ENCODE measurements at regions not wholly inside any gene's neighbourhood (a gene's known extent, or its start where the extent isn't known, plus 50 kb on each side); places are given as distances from the start of the nearest gene placed in this dataset.

DNA sequence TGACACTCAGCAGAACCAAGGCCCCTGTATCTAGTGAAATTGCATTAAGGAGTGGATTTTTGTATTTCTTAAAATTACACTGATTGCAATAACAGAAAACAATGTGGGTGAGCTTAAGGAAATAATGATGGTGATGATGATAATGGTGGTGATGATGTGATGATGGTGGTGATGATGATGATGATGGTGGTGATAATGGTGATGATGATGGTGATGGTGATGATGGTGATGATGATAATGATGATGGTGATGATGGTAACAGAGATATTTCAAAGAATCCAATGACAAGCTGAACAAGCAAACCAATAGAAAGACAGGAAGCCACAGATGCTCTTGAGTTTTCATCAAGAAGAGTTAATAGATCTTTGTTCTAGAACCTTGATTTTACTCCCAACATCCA is 630.7 kb upstream of the AUTS2 start:
- H3K27me3 ChIP-seq (replicated peaks; ENCODE audit: insufficient read depth): no peaks in the 10 kb centered on the region
- ATAC-seq (ENCODE audit: insufficient number of reproducible peaks, low FRiP score, low read depth) (no peak), DNase-seq (ENCODE audit: low spot score) (no peak)
- no peaks in the 10 kb centered on the region for H3K4me1 ChIP-seq (ENCODE audit: control insufficient read depth in 1 of 2, low read depth in 2 of 2)
- TF ChIP-seq, protein P1, sequence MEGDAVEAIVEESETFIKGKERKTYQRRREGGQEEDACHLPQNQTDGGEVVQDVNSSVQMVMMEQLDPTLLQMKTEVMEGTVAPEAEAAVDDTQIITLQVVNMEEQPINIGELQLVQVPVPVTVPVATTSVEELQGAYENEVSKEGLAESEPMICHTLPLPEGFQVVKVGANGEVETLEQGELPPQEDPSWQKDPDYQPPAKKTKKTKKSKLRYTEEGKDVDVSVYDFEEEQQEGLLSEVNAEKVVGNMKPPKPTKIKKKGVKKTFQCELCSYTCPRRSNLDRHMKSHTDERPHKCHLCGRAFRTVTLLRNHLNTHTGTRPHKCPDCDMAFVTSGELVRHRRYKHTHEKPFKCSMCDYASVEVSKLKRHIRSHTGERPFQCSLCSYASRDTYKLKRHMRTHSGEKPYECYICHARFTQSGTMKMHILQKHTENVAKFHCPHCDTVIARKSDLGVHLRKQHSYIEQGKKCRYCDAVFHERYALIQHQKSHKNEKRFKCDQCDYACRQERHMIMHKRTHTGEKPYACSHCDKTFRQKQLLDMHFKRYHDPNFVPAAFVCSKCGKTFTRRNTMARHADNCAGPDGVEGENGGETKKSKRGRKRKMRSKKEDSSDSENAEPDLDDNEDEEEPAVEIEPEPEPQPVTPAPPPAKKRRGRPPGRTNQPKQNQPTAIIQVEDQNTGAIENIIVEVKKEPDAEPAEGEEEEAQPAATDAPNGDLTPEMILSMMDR (IDR thresholded peaks at IDR 0.05): no peak
- H3K9me3 ChIP-seq: no peaks in the 10 kb centered on the region
- no peak overlapping the region for H3K4me3 ChIP-seq
- no peaks in the 10 kb centered on the region for H3K36me3 ChIP-seq
- no peak overlapping the region for H3K27ac ChIP-seq

DNA sequence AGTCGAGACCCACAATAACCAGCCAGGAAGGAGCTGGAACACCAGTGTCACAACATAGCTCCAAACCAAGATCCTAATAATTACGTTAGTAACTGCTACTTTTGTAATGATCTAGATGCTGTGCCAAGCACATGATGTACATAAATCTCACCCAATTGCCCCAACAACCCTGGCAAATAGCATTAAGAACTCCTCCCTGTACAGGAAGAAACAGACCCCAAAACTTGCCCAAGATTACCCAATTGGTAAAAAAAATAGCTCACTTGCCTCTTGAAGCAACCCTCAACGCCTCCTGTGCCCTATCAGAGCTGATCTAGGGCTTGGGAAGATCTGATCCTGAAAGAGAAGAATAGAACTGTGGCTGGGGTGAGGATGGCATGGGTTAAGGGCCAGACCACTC is 628.7 kb upstream of the AUTS2 start:
- no peak for DNase-seq (ENCODE audit: low spot score)
- H3K36me3 ChIP-seq: no peaks in the 10 kb centered on the region
- H3K27me3 ChIP-seq (replicated peaks; ENCODE audit: insufficient read depth): no peaks in the 10 kb centered on the region
- TF ChIP-seq, protein P1 (IDR thresholded peaks at IDR 0.05): no peak
- H3K4me1 ChIP-seq (ENCODE audit: control insufficient read depth in 1 of 2, low read depth in 2 of 2): no peaks in the 10 kb centered on the region
- H3K27ac ChIP-seq: no peak overlapping the region
- H3K4me3 ChIP-seq: no peak overlapping the region
- no peaks in the 10 kb centered on the region for H3K9me3 ChIP-seq
- no peak for ATAC-seq (ENCODE audit: insufficient number of reproducible peaks, low FRiP score, low read depth)

DNA sequence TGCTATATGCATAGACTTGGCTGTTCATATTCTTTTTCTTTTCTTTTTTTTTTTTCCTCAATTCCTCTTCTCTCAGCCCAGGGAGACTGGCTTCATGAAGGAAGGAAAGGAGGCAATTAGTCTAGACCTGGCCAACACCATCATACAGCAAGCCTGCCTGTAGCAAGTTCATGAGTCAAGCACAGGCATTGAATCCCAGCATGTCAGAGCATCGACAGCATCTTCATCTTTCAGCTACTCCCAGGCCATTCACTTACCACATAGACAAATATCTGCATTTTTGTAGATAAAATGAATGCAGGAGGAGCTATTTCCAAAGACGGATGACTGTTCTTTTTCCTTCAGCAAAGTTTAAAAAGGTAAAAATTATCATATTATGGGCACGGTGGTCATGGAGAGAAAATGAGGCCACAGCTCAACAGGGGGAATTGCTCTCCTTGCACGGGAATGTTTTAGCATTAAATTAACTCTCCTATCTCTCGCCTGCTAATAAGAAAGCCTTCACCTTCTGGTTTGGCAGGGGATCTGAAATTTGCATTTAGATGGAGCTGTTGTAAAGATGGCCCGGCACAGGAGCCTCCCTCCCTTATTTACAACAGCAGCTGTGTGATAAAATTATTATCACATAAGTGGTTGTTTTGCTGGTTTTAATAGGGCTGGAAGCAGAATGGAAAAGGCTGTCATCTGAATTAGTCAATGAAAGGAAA is 626.5 kb upstream of the AUTS2 start:
- H3K9me3 ChIP-seq: no peaks in the 10 kb centered on the region
- no peak overlapping the region for H3K4me3 ChIP-seq
- TF ChIP-seq, protein P1 (IDR thresholded peaks at IDR 0.05): no peak
- H3K27ac ChIP-seq: no peak overlapping the region
- H3K27me3 ChIP-seq (replicated peaks; ENCODE audit: insufficient read depth): no peaks in the 10 kb centered on the region
- ATAC-seq (ENCODE audit: insufficient number of reproducible peaks, low FRiP score, low read depth) (no peak), DNase-seq (ENCODE audit: low spot score) (no peak)
- H3K36me3 ChIP-seq: no peaks in the 10 kb centered on the region
- H3K4me1 ChIP-seq (ENCODE audit: control insufficient read depth in 1 of 2, low read depth in 2 of 2): no peaks in the 10 kb centered on the region

DNA sequence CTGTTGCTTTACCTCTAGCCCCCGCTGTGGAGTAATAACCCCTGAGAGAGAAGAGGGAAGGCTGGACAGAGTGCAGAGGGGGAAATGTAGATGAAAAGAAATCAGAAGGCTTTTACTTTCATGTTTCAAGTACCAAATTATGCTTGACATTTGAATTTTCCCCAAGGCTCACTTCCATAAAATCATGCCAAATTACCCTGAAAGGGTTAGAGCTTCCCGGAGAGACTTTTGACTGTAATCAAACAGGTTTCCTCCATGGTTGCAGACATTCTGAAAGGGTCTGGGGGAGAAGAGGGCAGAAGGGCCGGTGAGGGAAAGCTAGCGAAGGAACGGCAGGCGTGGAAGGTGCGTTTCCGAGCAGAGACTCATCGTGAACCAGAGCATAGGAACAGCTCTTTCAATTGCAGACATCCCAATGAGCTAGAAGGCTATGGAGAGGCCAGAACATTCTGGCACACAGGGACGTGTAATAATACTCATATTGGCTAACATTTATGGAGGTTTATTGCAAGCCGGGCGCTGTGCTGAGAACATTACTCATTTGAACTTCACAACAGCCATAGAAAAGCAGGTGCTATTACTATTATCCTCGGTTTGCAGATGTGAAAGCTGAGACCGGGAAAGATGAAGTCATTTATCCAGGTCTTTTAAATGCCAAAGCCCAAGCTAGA is 620.8 kb upstream of the AUTS2 start:
- Histone ChIP-seq H3K27ac (no peak overlapping the region), H3K36me3 (no peaks in the 10 kb centered on the region), H3K4me3 (no peak overlapping the region), H3K9me3 (no peaks in the 10 kb centered on the region), H3K27me3 (replicated peaks; ENCODE audit: insufficient read depth) (no peaks in the 10 kb centered on the region), H3K4me1 (ENCODE audit: control insufficient read depth in 1 of 2, low read depth in 2 of 2) (no peaks in the 10 kb centered on the region)
- DNase-seq (ENCODE audit: low spot score) (no peak), ATAC-seq (ENCODE audit: insufficient number of reproducible peaks, low FRiP score, low read depth) (no peak)
- TF ChIP-seq, protein P1 (IDR thresholded peaks at IDR 0.05): no peak

DNA sequence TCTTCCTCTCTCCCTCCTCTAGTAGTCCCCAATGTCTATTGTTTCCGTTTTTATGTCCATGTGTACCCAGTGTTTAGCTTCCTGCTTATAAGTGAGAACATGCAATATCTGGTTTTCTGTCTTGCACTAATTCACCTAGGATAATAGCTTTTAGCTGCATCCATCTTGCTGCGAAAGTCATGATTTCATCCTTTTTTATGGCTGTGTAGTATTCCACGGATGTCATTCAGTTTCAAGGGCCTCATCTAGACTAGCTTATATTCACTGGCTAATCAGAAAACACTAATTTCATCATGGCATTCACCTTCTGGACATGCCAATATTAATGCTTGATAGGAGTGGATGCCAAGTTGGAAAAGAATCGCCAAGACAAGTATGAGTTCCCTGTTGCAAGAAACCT is 619.6 kb upstream of the AUTS2 start:
- ATAC-seq (ENCODE audit: insufficient number of reproducible peaks, low FRiP score, low read depth) (no peak), DNase-seq (ENCODE audit: low spot score) (no peak)
- Histone ChIP-seq H3K27me3 (replicated peaks; ENCODE audit: insufficient read depth) (no peaks in the 10 kb centered on the region), H3K9me3 (no peaks in the 10 kb centered on the region), H3K27ac (no peak overlapping the region), H3K4me1 (ENCODE audit: control insufficient read depth in 1 of 2, low read depth in 2 of 2) (no peaks in the 10 kb centered on the region), H3K4me3 (no peak overlapping the region), H3K36me3 (no peaks in the 10 kb centered on the region)
- TF ChIP-seq, protein P1 (IDR thresholded peaks at IDR 0.05): no peak
